Neuron (in vitro differentiated cells): ENCODE measurements at regions not wholly inside any gene's neighbourhood (a gene's known extent, or its start where the extent isn't known, plus 50 kb on each side); places are given as distances from the start of the nearest gene placed in this dataset.

Experiments
- H2AFZ ChIP-seq: one replicate; pipeline ENCODE4 v1.6.1; 2013; ENCODE audit warnings: low read depth, mild to moderate bottlenecking, inconsistent platforms, low read length, moderate library complexity
- H3K27me3 ChIP-seq: one replicate; pipeline ENCODE4 v1.6.1; 2013; ENCODE audit warnings: low read length; ENCODE audit not compliant: insufficient read depth
- H3K36me3 ChIP-seq: one replicate; pipeline ENCODE4 v1.6.1; 2013; ENCODE audit warnings: low read length; ENCODE audit not compliant: insufficient read depth
- H3K4me1 ChIP-seq: one replicate; pipeline ENCODE4 v1.6.1; 2013; ENCODE audit warnings: low read length; ENCODE audit not compliant: insufficient read depth
- H3K4me3 ChIP-seq: 2 replicates; pipeline ENCODE4 v1.5.1; 2013; ENCODE audit warnings: mild to moderate bottlenecking, low read length, moderate library complexity
- H3K9me3 ChIP-seq: one replicate; pipeline ENCODE4 v1.6.1; 2013; ENCODE audit warnings: low read length

- Histone ChIP-seq H3K4me3 (no peak overlapping the region), H3K36me3 (no peaks in the 10 kb centered on the region), H3K4me1 (no peaks in the 10 kb centered on the region), H3K9me3 (no peaks in the 10 kb centered on the region), H2AFZ (no peak overlapping the region), H3K27me3 (no peaks in the 10 kb centered on the region)
Observed at GRCh38 chr4:161203865-161204264, 959.9 kb downstream of the FSTL5 start.

DNA sequence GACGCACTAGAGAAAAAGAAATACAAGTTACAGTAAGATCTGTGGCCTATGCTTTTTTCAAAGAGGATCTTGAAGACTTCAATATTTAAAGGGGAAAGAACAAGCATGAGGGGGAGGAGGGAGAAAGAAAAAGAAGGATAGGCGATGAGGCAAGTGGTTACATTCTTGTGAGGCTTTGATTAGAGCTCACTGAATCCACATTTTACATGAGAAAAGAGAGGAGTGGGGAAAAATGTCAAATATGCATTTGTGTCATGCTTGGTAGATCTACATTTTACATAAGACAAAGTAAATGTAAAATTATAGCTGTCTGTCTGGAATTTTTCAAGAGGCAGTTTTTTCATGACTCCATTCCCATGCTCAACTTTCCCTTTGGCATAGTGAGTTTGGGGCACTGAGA lies 965.9 kb downstream of the FSTL5 start:
- Histone ChIP-seq H2AFZ (peak overlapping the region; percentile 55), H3K9me3 (no peaks in the 10 kb centered on the region), H3K27me3 (no peaks in the 10 kb centered on the region), H3K4me1 (peaks cover 4% of the 10 kb centered on the region), H3K36me3 (no peaks in the 10 kb centered on the region), H3K4me3 (no peak overlapping the region)

DNA sequence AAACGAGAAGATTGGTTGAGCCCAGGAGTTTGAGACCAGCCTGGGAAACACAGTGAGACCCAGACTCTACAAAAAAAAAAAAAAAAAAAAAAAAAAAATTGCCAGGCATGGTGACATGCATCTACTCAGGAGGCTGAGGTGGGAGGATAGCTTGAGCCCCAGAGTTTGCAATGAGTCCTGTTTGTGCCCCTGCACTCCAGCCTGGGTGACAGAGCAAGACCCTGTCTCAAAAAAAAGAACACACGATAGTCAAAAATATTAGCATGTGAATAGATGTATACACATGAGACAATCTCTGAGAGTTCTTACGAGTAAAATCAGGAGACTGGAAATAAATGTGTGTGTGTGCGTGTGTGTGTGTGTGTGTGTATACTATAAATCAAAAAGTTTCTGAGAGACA lies 966.3 kb downstream of the FSTL5 start:
- peaks cover 4% of the 10 kb centered on the region for H3K4me1 ChIP-seq
- H3K4me3 ChIP-seq: no peak overlapping the region
- H3K27me3 ChIP-seq: no peaks in the 10 kb centered on the region
- H3K9me3 ChIP-seq: no peaks in the 10 kb centered on the region
- H2AFZ ChIP-seq: peak overlapping the region; percentile 55
- H3K36me3 ChIP-seq: no peaks in the 10 kb centered on the region

DNA sequence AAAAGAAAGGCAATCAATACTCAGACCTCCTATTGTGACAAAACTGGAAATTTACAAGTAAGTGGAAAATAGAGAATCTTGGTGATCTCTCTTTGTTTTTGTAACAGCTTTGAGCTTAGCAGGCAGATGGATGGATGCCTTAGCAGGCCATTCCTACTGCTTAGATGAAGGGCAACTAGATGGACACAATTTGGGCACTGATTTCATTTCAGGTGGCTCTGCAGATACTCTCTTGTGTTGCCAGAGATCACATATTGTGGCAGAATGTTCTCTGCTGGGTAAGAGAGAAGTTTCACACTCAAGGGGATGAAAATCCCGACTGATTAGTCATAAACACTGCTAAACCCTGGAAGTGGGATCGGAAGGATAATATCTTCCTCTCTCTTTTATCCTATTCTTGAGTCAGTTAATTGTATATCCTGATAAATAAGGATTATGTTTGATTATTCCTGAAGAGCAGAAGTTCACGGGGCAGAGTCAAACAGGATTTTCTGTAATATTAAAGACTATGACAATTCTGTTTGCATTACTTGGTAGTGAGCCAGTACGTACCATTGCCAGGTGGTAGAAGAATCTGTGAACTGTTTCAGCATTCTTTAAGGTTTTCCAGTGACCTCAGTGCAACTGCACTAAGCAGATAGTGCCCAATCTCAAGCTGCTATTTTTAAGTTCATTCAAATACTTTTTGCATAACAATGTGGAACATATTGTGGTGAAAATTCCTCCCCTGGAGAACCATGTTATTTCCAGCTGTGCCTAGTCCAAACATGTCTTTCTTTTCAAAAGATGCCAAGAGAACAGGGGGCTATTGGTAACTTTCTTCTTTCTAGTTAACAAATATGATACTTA lies 974.3 kb downstream of the FSTL5 start:
- H3K4me3 ChIP-seq: no peak overlapping the region
- no peaks in the 10 kb centered on the region for H3K27me3 ChIP-seq
- no peak overlapping the region for H2AFZ ChIP-seq
- peaks cover 10% of the 10 kb centered on the region for H3K4me1 ChIP-seq
- no peaks in the 10 kb centered on the region for H3K36me3 ChIP-seq
- H3K9me3 ChIP-seq: no peaks in the 10 kb centered on the region

- H3K4me1 ChIP-seq: peaks cover 10% of the 10 kb centered on the region
- no peaks in the 10 kb centered on the region for H3K9me3 ChIP-seq
- no peak overlapping the region for H3K4me3 ChIP-seq
Observed at GRCh38 chr4:161188578-161188977, 975.2 kb downstream of the FSTL5 start.

GRCh38 chr4:161187569-161187968 lies 976.2 kb downstream of the FSTL5 start:
- Histone ChIP-seq H3K27me3 (no peaks in the 10 kb centered on the region), H3K36me3 (no peaks in the 10 kb centered on the region), H3K9me3 (no peaks in the 10 kb centered on the region), H2AFZ (no peak overlapping the region), H3K4me1 (peaks cover 10% of the 10 kb centered on the region), H3K4me3 (no peak overlapping the region)

More at GRCh38 chr4:161188578-161188977, 975.2 kb downstream of the FSTL5 start:
- H2AFZ ChIP-seq: no peak overlapping the region
- no peaks in the 10 kb centered on the region for H3K27me3 ChIP-seq
- H3K36me3 ChIP-seq: no peaks in the 10 kb centered on the region

DNA sequence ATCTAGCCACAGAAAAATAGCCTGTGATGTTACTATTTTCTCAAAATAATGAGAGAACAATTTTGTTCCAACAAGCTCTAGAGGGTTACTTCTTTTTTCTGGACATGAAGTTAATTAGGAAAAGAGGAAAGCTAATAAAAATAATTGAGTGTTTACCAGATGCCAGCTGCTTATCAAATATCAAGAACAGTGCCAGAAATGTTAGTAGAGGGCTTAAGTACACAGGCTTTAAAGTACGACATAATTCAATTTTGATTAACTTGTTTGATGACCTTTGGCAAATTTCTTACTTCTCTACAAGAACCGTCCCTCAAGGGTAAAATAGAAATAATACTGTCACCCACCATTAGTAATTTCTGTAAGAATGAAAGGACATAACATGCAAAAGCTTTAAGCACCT lies 977.0 kb downstream of the FSTL5 start:
- no peak overlapping the region for H2AFZ ChIP-seq
- H3K9me3 ChIP-seq: no peaks in the 10 kb centered on the region
- H3K27me3 ChIP-seq: no peaks in the 10 kb centered on the region

GRCh38 chr4:161186012-161186411 lies 977.8 kb downstream of the FSTL5 start:
- Histone ChIP-seq H3K9me3 (no peaks in the 10 kb centered on the region), H2AFZ (no peak overlapping the region), H3K4me1 (peaks cover 10% of the 10 kb centered on the region), H3K36me3 (no peaks in the 10 kb centered on the region), H3K27me3 (no peaks in the 10 kb centered on the region), H3K4me3 (no peak overlapping the region)

More for the DNA sequence above, 977.0 kb downstream of the FSTL5 start:
- Histone ChIP-seq H3K4me3 (no peak overlapping the region), H3K4me1 (peaks cover 10% of the 10 kb centered on the region), H3K36me3 (no peaks in the 10 kb centered on the region)

DNA sequence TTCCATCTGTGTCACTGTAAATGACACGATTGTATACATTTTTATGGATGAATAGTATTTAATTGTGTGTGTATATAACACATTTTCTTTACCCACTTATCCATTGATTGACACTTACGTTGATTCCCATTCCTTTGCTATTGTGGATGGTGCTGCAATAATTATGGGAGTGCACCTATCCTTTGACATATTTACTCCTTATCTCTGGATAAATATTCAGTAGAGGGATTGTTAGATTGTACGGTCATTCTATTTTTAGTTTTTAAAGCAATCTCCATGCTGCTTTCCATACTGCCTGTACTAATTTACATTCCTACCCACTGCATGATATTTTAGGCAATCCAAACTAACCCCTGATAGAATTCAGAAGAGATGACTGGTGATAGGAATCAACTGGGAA lies 980.1 kb downstream of the FSTL5 start:
- no peaks in the 10 kb centered on the region for H3K27me3 ChIP-seq
- H3K9me3 ChIP-seq: no peaks in the 10 kb centered on the region
- no peak overlapping the region for H2AFZ ChIP-seq
- no peaks in the 10 kb centered on the region for H3K36me3 ChIP-seq
- H3K4me3 ChIP-seq: no peak overlapping the region
- H3K4me1 ChIP-seq: no peaks in the 10 kb centered on the region

DNA sequence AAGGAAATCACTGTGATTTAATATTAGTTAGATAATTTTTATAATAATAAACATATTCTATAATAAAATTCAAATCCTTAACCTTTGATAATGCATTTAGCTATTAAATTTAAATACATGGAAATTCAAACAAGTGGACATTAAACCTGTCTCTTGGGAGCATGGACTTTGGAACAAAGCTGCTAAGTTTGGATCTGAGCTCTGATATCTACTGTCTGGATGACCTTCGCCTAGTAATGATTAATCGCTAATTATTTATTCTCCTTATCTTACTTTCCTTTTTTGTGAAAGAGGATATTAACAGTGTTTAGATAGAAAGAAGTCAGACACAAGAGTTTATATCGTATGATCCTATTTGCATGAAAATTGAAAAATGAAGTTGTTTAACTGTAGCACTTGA lies 980.9 kb downstream of the FSTL5 start:
- H2AFZ ChIP-seq: no peak overlapping the region
- no peaks in the 10 kb centered on the region for H3K4me1 ChIP-seq
- no peaks in the 10 kb centered on the region for H3K9me3 ChIP-seq
- H3K36me3 ChIP-seq: no peaks in the 10 kb centered on the region
- no peaks in the 10 kb centered on the region for H3K27me3 ChIP-seq
- no peak overlapping the region for H3K4me3 ChIP-seq

- Histone ChIP-seq H3K4me1 (no peaks in the 10 kb centered on the region), H3K27me3 (no peaks in the 10 kb centered on the region), H2AFZ (no peak overlapping the region), H3K36me3 (no peaks in the 10 kb centered on the region), H3K9me3 (no peaks in the 10 kb centered on the region), H3K4me3 (no peak overlapping the region)
Observed at GRCh38 chr4:161178310-161178709, 985.5 kb downstream of the FSTL5 start.

GRCh38 chr4:161172396-161173026 lies 991.3 kb downstream of the FSTL5 start:
- no peaks in the 10 kb centered on the region for H3K27me3 ChIP-seq
- no peaks in the 10 kb centered on the region for H3K36me3 ChIP-seq
- no peaks in the 10 kb centered on the region for H3K9me3 ChIP-seq
- no peak overlapping the region for H2AFZ ChIP-seq
- H3K4me3 ChIP-seq: no peak overlapping the region
- H3K4me1 ChIP-seq: no peaks in the 10 kb centered on the region

DNA sequence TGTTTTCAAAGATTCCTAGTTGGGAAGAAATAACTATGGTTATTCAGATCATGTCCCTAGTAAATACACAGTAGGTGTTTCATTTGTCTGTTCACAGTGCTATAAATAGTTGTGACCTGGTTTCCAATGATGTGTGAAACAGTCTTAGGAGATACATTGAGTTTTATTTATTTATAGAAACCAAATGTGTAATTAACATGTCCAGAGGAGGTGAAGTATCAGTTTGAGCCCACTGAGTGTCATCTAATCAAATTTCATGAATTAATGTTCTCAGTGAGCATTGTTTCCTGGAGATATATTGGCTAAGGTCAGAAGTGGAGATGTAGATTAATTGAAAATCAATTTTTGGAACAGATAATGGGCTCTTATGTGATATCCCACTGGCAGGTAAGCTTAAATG lies 996.3 kb downstream of the FSTL5 start:
- H3K9me3 ChIP-seq: no peaks in the 10 kb centered on the region
- H3K4me3 ChIP-seq: no peak overlapping the region
- H3K27me3 ChIP-seq: no peaks in the 10 kb centered on the region

More for the DNA sequence above, 996.3 kb downstream of the FSTL5 start:
- no peaks in the 10 kb centered on the region for H3K36me3 ChIP-seq
- H2AFZ ChIP-seq: no peak overlapping the region
- no peaks in the 10 kb centered on the region for H3K4me1 ChIP-seq
